Ishikawa (cell line): ENCODE measurements at regions not wholly inside any gene's neighbourhood (a gene's known extent, or its start where the extent isn't known, plus 50 kb on each side); places are given as distances from the start of the nearest gene placed in this dataset.

ENCODE experiments used
- CEBPB ChIP-seq: IDR thresholded peaks from 2 replicates; pipeline ENCODE4 v1.6.1; 2012
- CREB1 ChIP-seq: IDR thresholded peaks from 2 replicates; pipeline ENCODE4 v1.6.1; 2012; ENCODE audit warnings: low read depth
- EGR1 ChIP-seq: IDR thresholded peaks from 2 replicates; pipeline ENCODE4 v1.6.1; 2012
- EP300 ChIP-seq: IDR thresholded peaks from 2 replicates; pipeline ENCODE4 v1.6.1; 2012; ENCODE audit warnings: borderline replicate concordance
- FOXM1 ChIP-seq: IDR thresholded peaks from 2 replicates; pipeline ENCODE4 v1.6.1; 2012; ENCODE audit warnings: low read depth, borderline replicate concordance
- MAX ChIP-seq: IDR thresholded peaks from 2 replicates; pipeline ENCODE4 v1.6.1; 2012
- NFIC ChIP-seq: IDR thresholded peaks from 2 replicates; pipeline ENCODE4 v1.6.1; 2012
- RAD21 ChIP-seq: IDR thresholded peaks from 2 replicates; pipeline ENCODE4 v1.6.1; 2012; ENCODE audit warnings: low read depth
- TAF1 ChIP-seq: IDR thresholded peaks from 2 replicates; pipeline ENCODE4 v1.6.1; 2012; ENCODE audit warnings: low read depth, mild to moderate bottlenecking
- TCF12 ChIP-seq: IDR thresholded peaks from 2 replicates; pipeline ENCODE4 v1.6.1; 2012; ENCODE audit warnings: low read depth
- TEAD4 ChIP-seq: IDR thresholded peaks from 2 replicates; pipeline ENCODE4 v1.6.1; 2012
- USF1 ChIP-seq: IDR thresholded peaks from 2 replicates; pipeline ENCODE4 v1.6.1; 2012
- YY1 ChIP-seq: IDR thresholded peaks from 2 replicates; pipeline ENCODE4 v1.6.1; 2012; ENCODE audit warnings: low read depth
- ZBTB7A ChIP-seq: IDR thresholded peaks from 2 replicates; pipeline ENCODE4 v1.6.1; 2012; ENCODE audit warnings: low read depth
- TF ChIP-seq, protein P1 (sequence below): IDR thresholded peaks from 2 replicates; pipeline ENCODE4 v1.6.1; 2012; ENCODE audit warnings: low read depth, mild to moderate bottlenecking

- TF ChIP-seq RAD21 (peak; percentile 54), MAX (no peak)
These were observed 123.0 kb upstream of the SLC27A6 start for GRCh38 chr5:128842241-128842640.

DNA sequence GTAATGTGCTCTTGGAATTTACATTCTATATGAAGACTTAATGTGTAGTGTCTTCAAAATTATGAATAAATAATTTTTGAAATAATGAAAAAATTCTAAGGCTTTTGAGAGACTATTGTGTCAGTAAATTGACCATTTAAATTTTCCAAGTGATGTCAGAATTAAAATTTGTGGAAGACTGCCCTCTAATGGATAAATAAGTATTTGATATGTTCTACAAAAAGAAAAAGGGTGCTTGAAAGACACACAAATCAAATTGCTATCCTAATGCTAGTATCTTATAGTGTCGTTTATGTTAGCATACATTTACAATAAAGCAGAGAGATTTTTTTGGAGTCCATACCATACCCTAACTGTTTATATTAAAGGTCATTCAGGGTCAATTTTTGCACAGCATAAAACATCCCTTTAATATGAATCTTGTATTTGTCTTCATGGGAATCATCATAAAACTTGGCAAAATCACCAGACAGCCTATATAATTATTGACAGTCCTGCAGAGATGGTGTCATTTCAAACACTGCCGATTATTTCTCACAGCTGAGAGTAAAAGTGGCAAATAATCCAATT, 120.8 kb upstream of the SLC27A6 start:
- TF ChIP-seq USF1 (no peak), CEBPB (no peak), EP300 (no peak), ZBTB7A (no peak), RAD21 (peak; percentile 60)

GRCh38 chr5:128850049-128850448, 115.2 kb upstream of the SLC27A6 start:
- TF ChIP-seq CEBPB (no peak), ZBTB7A (no peak), USF1 (no peak), EP300 (no peak), EGR1 (no peak), CREB1 (no peak), FOXM1 (no peak), NFIC (no peak), TAF1 (no peak)
- TF ChIP-seq, protein P1, sequence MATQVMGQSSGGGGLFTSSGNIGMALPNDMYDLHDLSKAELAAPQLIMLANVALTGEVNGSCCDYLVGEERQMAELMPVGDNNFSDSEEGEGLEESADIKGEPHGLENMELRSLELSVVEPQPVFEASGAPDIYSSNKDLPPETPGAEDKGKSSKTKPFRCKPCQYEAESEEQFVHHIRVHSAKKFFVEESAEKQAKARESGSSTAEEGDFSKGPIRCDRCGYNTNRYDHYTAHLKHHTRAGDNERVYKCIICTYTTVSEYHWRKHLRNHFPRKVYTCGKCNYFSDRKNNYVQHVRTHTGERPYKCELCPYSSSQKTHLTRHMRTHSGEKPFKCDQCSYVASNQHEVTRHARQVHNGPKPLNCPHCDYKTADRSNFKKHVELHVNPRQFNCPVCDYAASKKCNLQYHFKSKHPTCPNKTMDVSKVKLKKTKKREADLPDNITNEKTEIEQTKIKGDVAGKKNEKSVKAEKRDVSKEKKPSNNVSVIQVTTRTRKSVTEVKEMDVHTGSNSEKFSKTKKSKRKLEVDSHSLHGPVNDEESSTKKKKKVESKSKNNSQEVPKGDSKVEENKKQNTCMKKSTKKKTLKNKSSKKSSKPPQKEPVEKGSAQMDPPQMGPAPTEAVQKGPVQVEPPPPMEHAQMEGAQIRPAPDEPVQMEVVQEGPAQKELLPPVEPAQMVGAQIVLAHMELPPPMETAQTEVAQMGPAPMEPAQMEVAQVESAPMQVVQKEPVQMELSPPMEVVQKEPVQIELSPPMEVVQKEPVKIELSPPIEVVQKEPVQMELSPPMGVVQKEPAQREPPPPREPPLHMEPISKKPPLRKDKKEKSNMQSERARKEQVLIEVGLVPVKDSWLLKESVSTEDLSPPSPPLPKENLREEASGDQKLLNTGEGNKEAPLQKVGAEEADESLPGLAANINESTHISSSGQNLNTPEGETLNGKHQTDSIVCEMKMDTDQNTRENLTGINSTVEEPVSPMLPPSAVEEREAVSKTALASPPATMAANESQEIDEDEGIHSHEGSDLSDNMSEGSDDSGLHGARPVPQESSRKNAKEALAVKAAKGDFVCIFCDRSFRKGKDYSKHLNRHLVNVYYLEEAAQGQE, result no peak

DNA sequence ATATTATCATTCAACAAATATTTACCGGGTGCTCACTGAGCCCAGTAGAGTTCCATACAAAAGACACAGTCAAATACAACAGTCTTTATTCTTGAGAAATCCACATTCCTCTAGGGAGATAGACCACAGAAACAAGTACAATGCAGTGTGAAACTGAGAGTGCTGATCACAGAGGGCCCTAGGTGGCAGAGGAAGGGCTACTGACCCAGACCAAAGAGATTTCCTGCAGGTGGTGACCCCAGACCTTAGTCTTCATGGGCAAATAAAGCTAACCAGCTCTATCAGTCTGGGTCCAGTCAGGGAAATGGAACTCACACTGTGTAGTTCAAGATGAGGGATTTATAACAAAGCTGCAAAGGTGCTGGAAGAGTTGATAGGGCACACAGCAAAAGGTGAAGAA, 110.4 kb upstream of the SLC27A6 start:
- TF ChIP-seq CREB1, result no peak
- TF ChIP-seq NFIC, result no peak
- TF ChIP-seq TAF1, result no peak
- TF ChIP-seq FOXM1, result no peak
- no peak for TF ChIP-seq EGR1
- no peak for TF ChIP-seq USF1
- TF ChIP-seq EP300, result no peak
- no peak for TF ChIP-seq YY1
- TF ChIP-seq, protein P1, result no peak
- no peak for TF ChIP-seq RAD21
- TF ChIP-seq CEBPB, result no peak
- no peak for TF ChIP-seq TCF12
- no peak for TF ChIP-seq TEAD4
- no peak for TF ChIP-seq ZBTB7A
- no peak for TF ChIP-seq MAX

- TF ChIP-seq TCF12, result no peak
- no peak for TF ChIP-seq TAF1
- TF ChIP-seq USF1, result no peak
- TF ChIP-seq YY1, result no peak
- TF ChIP-seq, protein P1, result no peak
- no peak for TF ChIP-seq RAD21
- TF ChIP-seq NFIC, result no peak
- TF ChIP-seq CREB1, result no peak
- no peak for TF ChIP-seq EP300
- TF ChIP-seq FOXM1, result no peak
- TF ChIP-seq CEBPB, result no peak
- no peak for TF ChIP-seq MAX
- TF ChIP-seq TEAD4, result no peak
- no peak for TF ChIP-seq EGR1
- no peak for TF ChIP-seq ZBTB7A
These were observed 108.1 kb upstream of the SLC27A6 start for GRCh38 chr5:128857076-128857677.
